ENCODE measurements at regions not wholly inside any gene's neighbourhood (a gene's known extent, or its start where the extent isn't known, plus 50 kb on each side); places are given as distances from the start of the nearest gene placed in this dataset.

- Mint-ChIP-seq H3K36me3 (ENCODE audit: low read depth) (no peaks in the 10 kb centered on the region), H3K27ac (no peak overlapping the region), H3K4me3 (no peak overlapping the region), H3K27me3 (ENCODE audit: low read depth) (peaks cover 19% of the 10 kb centered on the region), H3K9me3 (no peaks in the 10 kb centered on the region), H3K4me1 (ENCODE audit: low read depth) (no peaks in the 10 kb centered on the region)
- DNase-seq: no peak
- intact Hi-C loops (cut with micrococcal nuclease): no loop called here
- CTCF ChIA-PET: no interaction called here
These were observed 98.7 kb upstream of the TMPRSS2 start for GRCh38 chr21:41606706-41607105.

- Mint-ChIP-seq H3K27ac (no peak overlapping the region), H3K4me1 (ENCODE audit: low read depth) (no peaks in the 10 kb centered on the region), H3K4me3 (no peak overlapping the region), H3K27me3 (ENCODE audit: low read depth) (peaks cover 19% of the 10 kb centered on the region), H3K9me3 (no peaks in the 10 kb centered on the region), H3K36me3 (ENCODE audit: low read depth) (no peaks in the 10 kb centered on the region)
- intact Hi-C loops (cut with micrococcal nuclease): no loop called here
- DNase-seq: no peak
- CTCF ChIA-PET: no interaction called here
These were observed 98.0 kb upstream of the TMPRSS2 start for GRCh38 chr21:41605934-41606285.

GRCh38 chr21:41605178-41605933 is 97.4 kb upstream of the TMPRSS2 start:
- no peaks in the 10 kb centered on the region for H3K36me3 Mint-ChIP-seq (ENCODE audit: low read depth)
- H3K4me3 Mint-ChIP-seq: no peak overlapping the region
- H3K9me3 Mint-ChIP-seq: no peaks in the 10 kb centered on the region
- no peaks in the 10 kb centered on the region for H3K4me1 Mint-ChIP-seq (ENCODE audit: low read depth)
- intact Hi-C loops (cut with micrococcal nuclease): no loop called here
- no peak for DNase-seq
- H3K27me3 Mint-ChIP-seq (ENCODE audit: low read depth): peaks cover 15% of the 10 kb centered on the region
- CTCF ChIA-PET: interaction anchor here (0.6 to 0.9 kb wide), 3 partner anchors 15 to 322 kb away, joined by 3 to 5 read pairs (median 3); no protein-coding TSS in a partner anchor
- no peak overlapping the region for H3K27ac Mint-ChIP-seq

- intact Hi-C loops (cut with micrococcal nuclease): no loop called here
- Mint-ChIP-seq H3K27ac (no peak overlapping the region), H3K27me3 (ENCODE audit: low read depth) (peaks cover 8% of the 10 kb centered on the region), H3K9me3 (no peaks in the 10 kb centered on the region), H3K4me3 (no peak overlapping the region), H3K36me3 (ENCODE audit: low read depth) (no peaks in the 10 kb centered on the region), H3K4me1 (ENCODE audit: low read depth) (no peaks in the 10 kb centered on the region)
- no peak for DNase-seq
- CTCF ChIA-PET: interaction anchor here (0.9 kb wide), 1 partner anchor 322 kb away, joined by 3 read pairs; no protein-coding TSS in a partner anchor
These were observed 96.7 kb upstream of the TMPRSS2 start for GRCh38 chr21:41604583-41605041.

GRCh38 chr21:41603476-41603875 is 95.5 kb upstream of the TMPRSS2 start:
- no peak for DNase-seq
- CTCF ChIA-PET: no interaction called here
- Mint-ChIP-seq H3K36me3 (ENCODE audit: low read depth) (no peaks in the 10 kb centered on the region), H3K4me1 (ENCODE audit: low read depth) (no peaks in the 10 kb centered on the region), H3K9me3 (no peaks in the 10 kb centered on the region), H3K27me3 (ENCODE audit: low read depth) (peaks cover under 1% of the 10 kb centered on the region), H3K27ac (no peak overlapping the region), H3K4me3 (no peak overlapping the region)
- intact Hi-C loops (cut with micrococcal nuclease): no loop called here

- DNase-seq: no peak
- CTCF ChIA-PET: interaction anchor here (0.9 kb wide), 1 partner anchor 9 kb away, joined by 3 read pairs; no protein-coding TSS in a partner anchor
- Mint-ChIP-seq H3K4me1 (ENCODE audit: low read depth) (no peaks in the 10 kb centered on the region), H3K27me3 (ENCODE audit: low read depth) (no peaks in the 10 kb centered on the region), H3K9me3 (no peaks in the 10 kb centered on the region), H3K27ac (no peak overlapping the region), H3K36me3 (ENCODE audit: low read depth) (no peaks in the 10 kb centered on the region), H3K4me3 (no peak overlapping the region)
- intact Hi-C loops (cut with micrococcal nuclease): no loop called here
These were observed 94.6 kb upstream of the TMPRSS2 start for GRCh38 chr21:41602531-41602930.

GRCh38 chr21:41601573-41602368 is 93.8 kb upstream of the TMPRSS2 start:
- Mint-ChIP-seq H3K36me3 (ENCODE audit: low read depth) (no peaks in the 10 kb centered on the region), H3K9me3 (no peaks in the 10 kb centered on the region), H3K4me3 (no peak overlapping the region), H3K27me3 (ENCODE audit: low read depth) (no peaks in the 10 kb centered on the region), H3K4me1 (ENCODE audit: low read depth) (no peaks in the 10 kb centered on the region), H3K27ac (no peak overlapping the region)
- intact Hi-C loops (cut with micrococcal nuclease): no loop called here
- DNase-seq: no peak
- CTCF ChIA-PET: interaction anchor here (0.9 kb wide), 1 partner anchor 10 kb away, joined by 3 read pairs; no protein-coding TSS in a partner anchor

GRCh38 chr21:41600961-41601572 is 93.1 kb upstream of the TMPRSS2 start:
- Mint-ChIP-seq H3K4me3 (no peak overlapping the region), H3K9me3 (no peaks in the 10 kb centered on the region), H3K27ac (no peak overlapping the region), H3K36me3 (ENCODE audit: low read depth) (no peaks in the 10 kb centered on the region), H3K27me3 (ENCODE audit: low read depth) (peaks cover 2% of the 10 kb centered on the region), H3K4me1 (ENCODE audit: low read depth) (no peaks in the 10 kb centered on the region)
- CTCF ChIA-PET: no interaction called here
- intact Hi-C loops (cut with micrococcal nuclease): no loop called here
- no peak for DNase-seq

- Mint-ChIP-seq H3K9me3 (no peaks in the 10 kb centered on the region), H3K27ac (no peak overlapping the region), H3K27me3 (ENCODE audit: low read depth) (peaks cover 2% of the 10 kb centered on the region), H3K36me3 (ENCODE audit: low read depth) (no peaks in the 10 kb centered on the region), H3K4me3 (no peak overlapping the region), H3K4me1 (ENCODE audit: low read depth) (no peaks in the 10 kb centered on the region)
- intact Hi-C loops (cut with micrococcal nuclease): no loop called here
- CTCF ChIA-PET: no interaction called here
- DNase-seq: no peak
These were observed 92.6 kb upstream of the TMPRSS2 start for GRCh38 chr21:41600556-41600955.

GRCh38 chr21:41600116-41600515 is 92.2 kb upstream of the TMPRSS2 start:
- Mint-ChIP-seq H3K4me1 (ENCODE audit: low read depth) (no peaks in the 10 kb centered on the region), H3K9me3 (no peaks in the 10 kb centered on the region), H3K36me3 (ENCODE audit: low read depth) (no peaks in the 10 kb centered on the region), H3K27ac (no peak overlapping the region), H3K27me3 (ENCODE audit: low read depth) (peaks cover 2% of the 10 kb centered on the region), H3K4me3 (no peak overlapping the region)
- intact Hi-C loops (cut with micrococcal nuclease): no loop called here
- CTCF ChIA-PET: no interaction called here
- no peak for DNase-seq

GRCh38 chr21:41598561-41599431 is 90.8 kb upstream of the TMPRSS2 start:
- Mint-ChIP-seq H3K36me3 (ENCODE audit: low read depth) (no peaks in the 10 kb centered on the region), H3K27ac (no peak overlapping the region), H3K4me3 (no peak overlapping the region), H3K4me1 (ENCODE audit: low read depth) (no peaks in the 10 kb centered on the region), H3K9me3 (no peaks in the 10 kb centered on the region), H3K27me3 (ENCODE audit: low read depth) (peaks cover 2% of the 10 kb centered on the region)
- CTCF ChIA-PET: no interaction called here
- intact Hi-C loops (cut with micrococcal nuclease): no loop called here
- DNase-seq: no peak

- CTCF ChIA-PET: no interaction called here
- no peak overlapping the region for H3K27ac Mint-ChIP-seq
- intact Hi-C loops (cut with micrococcal nuclease): no loop called here
- H3K4me3 Mint-ChIP-seq: no peak overlapping the region
- no peaks in the 10 kb centered on the region for H3K36me3 Mint-ChIP-seq (ENCODE audit: low read depth)
- no peak for DNase-seq
- no peaks in the 10 kb centered on the region for H3K9me3 Mint-ChIP-seq
- H3K27me3 Mint-ChIP-seq (ENCODE audit: low read depth): peaks cover 2% of the 10 kb centered on the region
- no peaks in the 10 kb centered on the region for H3K4me1 Mint-ChIP-seq (ENCODE audit: low read depth)
These were observed 89.9 kb upstream of the TMPRSS2 start for GRCh38 chr21:41597811-41598231.
